Vagina (tissue), 2 donors: ENCODE measurements at regions not wholly inside any gene's neighbourhood (a gene's known extent, or its start where the extent isn't known, plus 50 kb on each side); places are given as distances from the start of the nearest gene placed in this dataset.

ENCODE experiments used
- CTCF ChIP-seq, 3 experiments: fragments of 450-650 bp in 2 of 3; fragments of 200-600 bp in 1 of 3; sonication (generic) in 1 of 3; IDR thresholded peaks; one replicate each; pipeline ENCODE4 v1.5.1; 2017 to 2019; ENCODE audit warnings: antibody characterized with exemption in 3 of 3, mild to moderate bottlenecking in 2 of 3, moderate library complexity in 2 of 3
- POLR2AphosphoS5 ChIP-seq, 2 donors: sonication (generic); formaldehyde crosslinking; IDR thresholded peaks; one replicate each; pipeline ENCODE4 v1.9.0; 2017; ENCODE audit warnings: antibody characterized with exemption in 2 of 2, mild to moderate bottlenecking in 2 of 2, low read depth in 1 of 2; ENCODE audit not compliant: insufficient read depth in 1 of 2

DNA sequence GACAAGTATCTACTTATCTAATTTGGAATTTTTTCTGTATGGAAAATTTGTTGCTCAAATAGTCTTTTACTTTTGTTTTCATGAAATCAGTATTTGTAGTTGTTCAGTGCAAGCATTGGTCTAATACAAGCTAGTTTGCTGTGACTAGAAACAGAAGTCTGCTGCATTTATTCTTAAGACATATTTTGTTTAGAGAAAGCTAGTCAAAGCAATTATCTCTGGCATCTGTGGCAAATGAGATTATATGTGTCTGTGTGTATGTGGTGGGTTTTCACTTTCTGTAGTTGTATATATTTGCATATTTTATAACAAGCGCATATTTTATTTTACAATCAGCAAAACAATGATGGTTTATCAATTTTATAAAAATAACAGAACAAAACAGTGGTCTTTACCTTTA lies 96.0 kb upstream of the SIAH1 start:
- no peak for TF ChIP-seq POLR2AphosphoS5 (IDR thresholded peaks at IDR 0.05; ENCODE audit: insufficient read depth in 1 of 2, low read depth in 1 of 2)
- TF ChIP-seq CTCF (IDR thresholded peaks at IDR 0.05), result no peak
